HG02885 (cell line): ENCODE measurements at regions not wholly inside any gene's neighbourhood (a gene's known extent, or its start where the extent isn't known, plus 50 kb on each side); places are given as distances from the start of the nearest gene placed in this dataset.

ENCODE experiments used
- ATAC-seq: cut with Tn5 transposase; IDR thresholded peaks from one replicate; pipeline ENCODE4 v1.9.1; 2021; ENCODE audit warnings: mild to moderate bottlenecking; ENCODE audit not compliant: unreplicated experiment, poor library complexity

GRCh38 chr11:41848349-41848748 is 388.9 kb upstream of the LRRC4C start:
- no peak for ATAC-seq

GRCh38 chr11:41849250-41849649 is 389.8 kb upstream of the LRRC4C start:
- ATAC-seq, result no peak

GRCh38 chr11:41851743-41852142 is 392.3 kb upstream of the LRRC4C start:
- ATAC-seq, result no peak

- ATAC-seq, result no peak
These were observed 402.4 kb upstream of the LRRC4C start for GRCh38 chr11:41861838-41862237.

- ATAC-seq, result no peak
These were observed 407.1 kb upstream of the LRRC4C start for GRCh38 chr11:41866525-41866924.

- no peak for ATAC-seq
These were observed 409.2 kb upstream of the LRRC4C start for GRCh38 chr11:41868606-41869005.

GRCh38 chr11:41872426-41872825 is 413.0 kb upstream of the LRRC4C start:
- no peak for ATAC-seq

GRCh38 chr11:41872870-41873269 is 413.4 kb upstream of the LRRC4C start:
- ATAC-seq, result no peak

GRCh38 chr11:41878095-41878494 is 418.6 kb upstream of the LRRC4C start:
- no peak for ATAC-seq

GRCh38 chr11:41879214-41879613 is 419.8 kb upstream of the LRRC4C start:
- no peak for ATAC-seq

GRCh38 chr11:41895081-41895480 is 435.6 kb upstream of the LRRC4C start:
- no peak for ATAC-seq

- no peak for ATAC-seq
These were observed 438.5 kb upstream of the LRRC4C start for GRCh38 chr11:41897991-41898390.

GRCh38 chr11:41917900-41918299 is 458.4 kb upstream of the LRRC4C start:
- no peak for ATAC-seq

GRCh38 chr11:41920374-41920773 is 460.9 kb upstream of the LRRC4C start:
- ATAC-seq, result peak; percentile 50

GRCh38 chr11:41921746-41922390 is 462.4 kb upstream of the LRRC4C start:
- ATAC-seq, result no peak

- no peak for ATAC-seq
These were observed 466.9 kb upstream of the LRRC4C start for GRCh38 chr11:41926339-41926738.

GRCh38 chr11:41935241-41935640 is 475.8 kb upstream of the LRRC4C start:
- no peak for ATAC-seq

GRCh38 chr11:41935795-41936194 is 476.3 kb upstream of the LRRC4C start:
- ATAC-seq, result no peak

- ATAC-seq, result no peak
These were observed 484.2 kb upstream of the LRRC4C start for GRCh38 chr11:41943656-41944055.

- ATAC-seq, result no peak
These were observed 487.9 kb upstream of the LRRC4C start for GRCh38 chr11:41947392-41947791.

- ATAC-seq, result peak; percentile 40
These were observed 491.2 kb upstream of the LRRC4C start for GRCh38 chr11:41950470-41951143.

GRCh38 chr11:41954034-41954433 is 494.6 kb upstream of the LRRC4C start:
- ATAC-seq, result no peak
